Endothelial cell of umbilical vein (primary cell): ENCODE measurements at regions not wholly inside any gene's neighbourhood (a gene's known extent, or its start where the extent isn't known, plus 50 kb on each side); places are given as distances from the start of the nearest gene placed in this dataset.

Experiments used
- BruUV-seq: library from RNA; stranded (reverse); fragments of 400-500 nt; replicated peaks from 2 replicates; lab custom pipeline; 2021; lab: Mats Ljungman, UMichigan
- CTCF ChIA-PET: fragments of 300-600, 350-600 bp; sonication (Branson Sonifier 250); formaldehyde crosslinking; loops from one replicate; lab custom pipeline; 2021; ENCODE audit warnings: antibody characterized with exemption, inconsistent platforms; lab: Charles Lee
- POLR2A ChIA-PET: fragments of 300-600, 350-600 bp; sonication (Branson Sonifier 250); formaldehyde crosslinking; loops from one replicate; lab custom pipeline; 2021; ENCODE audit warnings: antibody characterized with exemption, inconsistent platforms; lab: Charles Lee
- DNase-seq: peaks from one replicate; pipeline ENCODE4 v3.0.0-alpha.2; 2011; ENCODE audit warnings: low read depth, low spot score
- FAIRE-seq: peaks from 2 replicates; lab custom pipeline; 2011; peaks lifted over from hg19 to GRCh38; lab: Jason Lieb, UNC
- H2AFZ ChIP-seq: 2 replicates; pipeline ENCODE4 v1.6.0; 2012; ENCODE audit warnings: low read depth, low read length, control low read depth, inconsistent platforms
- H3K27ac ChIP-seq: 2 replicates; pipeline ENCODE4 v1.5.1; 2011; ENCODE audit warnings: low read depth, mild to moderate bottlenecking, control low read depth, low read length, moderate library complexity; ENCODE audit not compliant: insufficient read depth
- H3K27me3 ChIP-seq, 2 experiments: 2 replicates each; pipeline versions ENCODE4 v1.6.0 to v1.6.1; 2011; ENCODE audit warnings: low read length in 2 of 2, mixed read lengths in 1 of 2; ENCODE audit not compliant: control insufficient read depth in 2 of 2, insufficient read depth in 2 of 2
- H3K36me3 ChIP-seq, 2 experiments: 2 replicates in 1 of 2; 3 replicates in 1 of 2; pipeline ENCODE4 v1.5.1; 2011; ENCODE audit warnings: low read length in 2 of 2, mild to moderate bottlenecking in 1 of 2, moderate library complexity in 1 of 2; ENCODE audit not compliant: control insufficient read depth in 2 of 2, insufficient read depth in 2 of 2; ENCODE audit errors: extremely low read depth in 1 of 2
- H3K4me1 ChIP-seq: 3 replicates; pipeline ENCODE4 v1.5.1; 2011; ENCODE audit warnings: mild to moderate bottlenecking, low read length; ENCODE audit not compliant: control insufficient read depth, insufficient read depth; ENCODE audit errors: extremely low read depth
- H3K4me2 ChIP-seq: 2 replicates; pipeline ENCODE4 v1.6.1; 2011; ENCODE audit warnings: low read length, control low read depth, mixed read lengths; ENCODE audit not compliant: insufficient read depth
- H3K4me3 ChIP-seq, 3 experiments: fragments of 200-600 bp in 1 of 3; sonication (generic), shearing (Covaris generic) in 1 of 3; replicated peaks in 1 of 3; 2 replicates each; pipeline ENCODE4 v1.5.1; 2011 to 2016; ENCODE audit warnings: control low read depth in 3 of 3, low read length in 3 of 3, mild to moderate bottlenecking in 2 of 3, inconsistent platforms in 1 of 3, low read depth in 1 of 3, moderate library complexity in 1 of 3; ENCODE audit not compliant: insufficient read depth in 1 of 3
- H3K79me2 ChIP-seq: 2 replicates; pipeline ENCODE4 v1.6.0; 2012; ENCODE audit warnings: low read length, inconsistent platforms; ENCODE audit not compliant: control insufficient read depth, insufficient read depth
- H3K9ac ChIP-seq: replicated peaks from 2 replicates; pipeline ENCODE3; 2011; ENCODE audit warnings: low read length, control low read depth; ENCODE audit not compliant: insufficient read depth; ENCODE audit errors: extremely low read depth
- H3K9me1 ChIP-seq: replicated peaks from 3 replicates; pipeline ENCODE4 v1.6.0; 2011; ENCODE audit warnings: mild to moderate bottlenecking, low read length; ENCODE audit not compliant: control insufficient read depth, insufficient read depth; ENCODE audit errors: extremely low read depth
- H3K9me3 ChIP-seq: replicated peaks from 2 replicates; pipeline ENCODE4 v1.5.1; 2012; ENCODE audit warnings: low read length, inconsistent platforms; ENCODE audit not compliant: control insufficient read depth, insufficient read depth
- H4K20me1 ChIP-seq: replicated peaks from 2 replicates; pipeline ENCODE3; 2011; ENCODE audit warnings: mild to moderate bottlenecking, low read length; ENCODE audit not compliant: control insufficient read depth, insufficient read depth; ENCODE audit errors: extremely low read depth
- EZH2 ChIP-seq: IDR thresholded peaks from 2 replicates; pipeline ENCODE4 v1.6.1; 2012; ENCODE audit warnings: borderline replicate concordance, low read depth, mild to moderate bottlenecking, moderate library complexity, low read length, inconsistent platforms; ENCODE audit not compliant: severe bottlenecking
- GATA2 ChIP-seq: IDR thresholded peaks from 2 replicates; pipeline ENCODE4 v1.7.0; 2011; ENCODE audit warnings: low read depth, mild to moderate bottlenecking, moderate library complexity, mixed read lengths, low read length; ENCODE audit not compliant: insufficient read length, insufficient read depth
- POLR2AphosphoS5 ChIP-seq: IDR thresholded peaks from 2 replicates; pipeline ENCODE4 v1.6.1; 2012; ENCODE audit warnings: low read depth, mild to moderate bottlenecking, control low read depth, low read length, moderate library complexity; ENCODE audit not compliant: insufficient read depth
- dilution Hi-C: fragments of 300-500 bp; cut with MboI; formaldehyde crosslinking; loops from one replicate; pipeline ENCODE4 v1.15.0; 2019; ENCODE audit warnings: low sequenced_read_pairs; ENCODE audit not compliant: extremely low pct_ligation_motif_present
- intact Hi-C: fragments of 100-400 bp; cut with micrococcal nuclease; formaldehyde crosslinking; loops from one replicate; pipeline ENCODE4 v1.10.0; 2022

DNA sequence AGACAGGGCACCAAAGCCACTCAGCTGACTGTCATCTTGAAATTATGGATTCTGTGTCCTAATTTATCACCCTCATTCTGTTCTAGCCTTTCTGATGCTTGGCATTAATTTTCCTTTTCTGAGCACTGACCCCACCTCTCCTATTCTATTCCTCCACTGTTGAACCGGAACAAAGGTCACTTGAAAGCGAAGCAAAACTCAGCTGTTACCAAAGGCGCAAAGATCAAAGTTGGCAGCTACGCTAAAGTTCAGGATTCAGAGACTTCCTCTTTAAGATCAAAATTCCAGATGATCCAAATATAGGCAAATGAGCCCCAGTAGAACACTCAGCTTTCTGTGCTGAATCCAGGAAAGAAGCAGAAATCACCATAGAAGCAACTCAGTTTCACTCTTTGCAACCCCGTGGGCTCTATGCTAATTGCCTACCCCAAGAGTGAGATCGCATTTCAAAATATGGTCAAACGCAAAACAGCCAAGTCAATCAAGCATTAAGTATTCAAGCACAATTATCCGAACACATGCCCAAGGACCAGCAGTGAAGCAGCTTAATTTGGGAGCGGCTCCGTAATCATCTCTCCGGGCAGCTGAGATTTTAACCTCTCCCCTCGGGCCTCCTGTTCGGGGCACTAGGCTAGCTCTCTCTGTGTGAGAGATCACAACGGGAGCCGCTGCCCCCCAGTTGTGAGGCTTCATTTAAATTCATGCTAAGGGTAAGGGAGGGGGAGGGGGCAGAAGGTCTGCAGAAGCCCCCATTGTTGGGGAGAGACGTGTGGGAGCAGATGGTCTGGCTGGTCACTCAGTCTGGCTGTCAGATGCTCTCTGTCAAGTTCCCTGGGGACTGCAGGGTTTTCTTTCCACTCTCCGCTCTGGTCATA lies 288.6 kb downstream of the ELAVL2 start:
- no peaks in the 10 kb centered on the region for H3K27me3 ChIP-seq
- H3K36me3 ChIP-seq = no peaks in the 10 kb centered on the region
- ChIA-PET POLR2A (no interaction called here), CTCF (no interaction called here)
- H3K9me3 ChIP-seq = no peaks in the 10 kb centered on the region
- intact Hi-C loops = no loop called here
- H3K79me2 ChIP-seq = no peaks in the 10 kb centered on the region
- no peak overlapping the region for H2AFZ ChIP-seq
- FAIRE-seq (no peak), DNase-seq (no peak)
- no peaks in the 10 kb centered on the region for H3K9me1 ChIP-seq
- dilution Hi-C loops = no loop called here
- no peak overlapping the region for H3K9ac ChIP-seq
- H3K4me2 ChIP-seq = no peak overlapping the region
- BruUV-seq = no TSS peak
- no peak for TF ChIP-seq POLR2AphosphoS5
- no peaks in the 10 kb centered on the region for H3K4me1 ChIP-seq
- no peaks in the 10 kb centered on the region for H4K20me1 ChIP-seq
- no peak overlapping the region for H3K27ac ChIP-seq
- no peak overlapping the region for H3K4me3 ChIP-seq

DNA sequence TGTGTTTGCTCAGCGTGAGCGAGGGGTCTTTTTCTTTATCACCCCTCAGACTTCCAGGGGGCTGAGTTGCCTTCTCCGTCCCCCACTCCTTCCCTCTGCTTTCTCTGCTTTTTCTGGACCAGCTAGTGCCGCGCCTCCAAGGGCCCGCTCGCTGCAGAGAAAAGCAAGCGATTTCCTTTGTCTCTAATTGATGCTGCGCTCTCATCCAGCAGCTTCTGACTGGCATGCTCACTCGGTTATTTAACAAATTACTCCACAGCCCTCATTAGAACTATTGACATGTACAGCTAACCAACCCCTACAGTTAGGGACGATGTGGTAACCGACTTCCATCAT lies 288.0 kb downstream of the ELAVL2 start:
- Histone ChIP-seq H2AFZ (no peak overlapping the region), H3K4me3 (no peak overlapping the region), H3K27ac (no peak overlapping the region), H3K9me3 (no peaks in the 10 kb centered on the region), H3K27me3 (no peaks in the 10 kb centered on the region), H3K36me3 (no peaks in the 10 kb centered on the region), H3K9ac (no peak overlapping the region), H3K79me2 (no peaks in the 10 kb centered on the region), H3K4me1 (no peaks in the 10 kb centered on the region), H4K20me1 (no peaks in the 10 kb centered on the region), H3K4me2 (no peak overlapping the region), H3K9me1 (no peaks in the 10 kb centered on the region)
- dilution Hi-C loops (no loop called here), intact Hi-C loops (no loop called here)
- TF ChIP-seq EZH2 (no peak), GATA2 (no peak)
- no peak for FAIRE-seq
- CTCF ChIA-PET = no interaction called here
- no TSS peak for BruUV-seq
- POLR2A ChIA-PET = no interaction called here
- no peak for DNase-seq
